GM12801 (cell line): ENCODE measurements at regions not wholly inside any gene's neighbourhood (a gene's known extent, or its start where the extent isn't known, plus 50 kb on each side); places are given as distances from the start of the nearest gene placed in this dataset.

ENCODE experiments used
- CTCF ChIP-seq: IDR thresholded peaks from one replicate; pipeline ENCODE4 v1.5.1; 2011; ENCODE audit warnings: control low read depth; ENCODE audit not compliant: insufficient read length; ENCODE audit errors: extremely low read depth

- no peak for TF ChIP-seq CTCF
Observed at GRCh38 chr5:152221721-152222629, 183.1 kb downstream of the NMUR2 start.

- TF ChIP-seq CTCF, result no peak
Observed at GRCh38 chr5:152218694-152219093, 186.4 kb downstream of the NMUR2 start.

GRCh38 chr5:152205804-152206203, 199.3 kb downstream of the NMUR2 start:
- no peak for TF ChIP-seq CTCF

- TF ChIP-seq CTCF, result no peak
Observed at GRCh38 chr5:152202321-152202720, 202.8 kb downstream of the NMUR2 start.

GRCh38 chr5:152193391-152194107, 211.5 kb downstream of the NMUR2 start:
- TF ChIP-seq CTCF, result no peak

- TF ChIP-seq CTCF, result no peak
Observed at GRCh38 chr5:152188251-152188650, 216.8 kb downstream of the NMUR2 start.

- TF ChIP-seq CTCF, result no peak
Observed at GRCh38 chr5:152187668-152188067, 217.4 kb downstream of the NMUR2 start.
